DMS79 treated with DMSO at 0.1 percent for 48 hours (cell line): ENCODE measurements at regions not wholly inside any gene's neighbourhood (a gene's known extent, or its start where the extent isn't known, plus 50 kb on each side); places are given as distances from the start of the nearest gene placed in this dataset.
A peak's percentile ranks its signal among the peaks of the same experiment; 100 is the strongest.

Experiments
- DNase-seq: peaks from one replicate; lab custom pipeline; 2025; lab: John Stamatoyannopoulos, UW

GRCh38 chr1:56355918-56356317, 223.4 kb downstream of the PLPP3 start:
- DNase-seq: no peak

- DNase-seq: no peak
Measured at GRCh38 chr1:56355422-56355821, 223.9 kb downstream of the PLPP3 start.

- DNase-seq: no peak
Measured at GRCh38 chr1:56345831-56346230, 233.5 kb downstream of the PLPP3 start.

- no peak for DNase-seq
Measured at GRCh38 chr1:56340977-56341376, 238.4 kb downstream of the PLPP3 start.

- DNase-seq: peak; percentile 31
Measured at GRCh38 chr1:56339786-56340465, 239.4 kb downstream of the PLPP3 start.

GRCh38 chr1:56339093-56339492, 240.3 kb downstream of the PLPP3 start:
- DNase-seq: no peak

GRCh38 chr1:56336982-56337381, 242.4 kb downstream of the PLPP3 start:
- peak; percentile 63 for DNase-seq

GRCh38 chr1:56335394-56335793, 244.0 kb downstream of the PLPP3 start:
- DNase-seq: no peak

GRCh38 chr1:56334047-56334446, 245.3 kb downstream of the PLPP3 start:
- no peak for DNase-seq

GRCh38 chr1:56333461-56333860, 245.9 kb downstream of the PLPP3 start:
- no peak for DNase-seq

GRCh38 chr1:56331892-56332567, 247.3 kb downstream of the PLPP3 start:
- DNase-seq: no peak

GRCh38 chr1:56331207-56331891, 248.0 kb downstream of the PLPP3 start:
- DNase-seq: no peak

- no peak for DNase-seq
Measured at GRCh38 chr1:56330391-56331026, 248.9 kb downstream of the PLPP3 start.

- DNase-seq: no peak
Measured at GRCh38 chr1:56329970-56330369, 249.4 kb downstream of the PLPP3 start.

- no peak for DNase-seq
Measured at GRCh38 chr1:56327195-56327594, 252.2 kb downstream of the PLPP3 start.

GRCh38 chr1:56326056-56326455, 253.3 kb downstream of the PLPP3 start:
- DNase-seq: no peak

GRCh38 chr1:56324504-56324903, 254.9 kb downstream of the PLPP3 start:
- no peak for DNase-seq

GRCh38 chr1:56322211-56322610, 257.2 kb downstream of the PLPP3 start:
- no peak for DNase-seq

- no peak for DNase-seq
Measured at GRCh38 chr1:56321150-56321490, 258.2 kb downstream of the PLPP3 start.

GRCh38 chr1:56320464-56321149, 258.8 kb downstream of the PLPP3 start:
- DNase-seq: no peak

GRCh38 chr1:56317722-56318121, 261.6 kb downstream of the PLPP3 start:
- DNase-seq: no peak

- DNase-seq: no peak
Measured at GRCh38 chr1:56315293-56315942, 263.9 kb downstream of the PLPP3 start.
